GM19395 (cell line): ENCODE measurements at regions not wholly inside any gene's neighbourhood (a gene's known extent, or its start where the extent isn't known, plus 50 kb on each side); places are given as distances from the start of the nearest gene placed in this dataset.
"Not testable (repeated sequence)": the region's sequence is repeated elsewhere in the genome, so short reads cannot be mapped to it uniquely, and the experiment has no call there.

Experiments
- ATAC-seq: cut with Tn5 transposase; IDR thresholded peaks from one replicate; pipeline ENCODE4 v1.9.1; 2021; ENCODE audit warnings: mild to moderate bottlenecking, moderate library complexity; ENCODE audit not compliant: unreplicated experiment

DNA sequence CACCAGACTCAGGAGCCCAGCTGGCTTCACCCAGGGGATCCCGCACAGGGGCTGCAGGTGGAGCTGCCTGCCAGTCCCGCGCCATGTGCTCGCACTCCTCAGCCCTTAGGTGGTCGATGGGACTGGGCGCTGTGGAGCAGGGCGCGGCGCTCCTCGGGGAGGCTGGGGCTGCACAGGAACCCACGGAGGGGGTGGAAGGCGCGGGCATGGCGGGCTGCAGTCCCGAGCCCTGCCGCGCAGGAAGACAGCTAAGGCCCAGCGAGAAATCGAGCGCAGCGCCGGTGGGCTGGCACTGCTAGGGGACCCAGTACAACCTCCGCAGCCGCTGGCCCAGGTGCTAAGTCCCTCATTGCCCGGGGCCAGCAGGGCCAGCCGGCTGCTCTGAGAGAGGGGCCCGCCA, 202.9 kb downstream of the SPANXN4 start:
- not testable (repeated sequence) for ATAC-seq

DNA sequence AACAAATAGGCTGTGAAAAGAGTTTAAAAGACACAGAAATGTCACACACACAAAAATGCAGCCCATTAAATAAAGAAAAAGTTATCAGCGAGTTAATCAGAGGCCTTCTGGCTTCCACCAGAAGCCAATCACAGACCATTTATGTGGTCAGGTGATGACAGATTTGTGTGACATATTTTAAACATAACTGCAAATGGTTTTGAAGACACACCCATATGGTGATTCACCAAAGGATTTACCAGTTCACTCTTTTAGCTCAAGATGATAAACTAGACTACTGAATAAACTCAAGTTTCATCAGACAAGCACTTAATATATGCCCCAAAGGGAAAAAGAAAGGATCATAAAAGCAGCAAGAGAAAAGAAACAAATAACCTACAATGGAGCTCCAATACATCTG, 181.2 kb downstream of the SPANXN4 start:
- no peak for ATAC-seq

DNA sequence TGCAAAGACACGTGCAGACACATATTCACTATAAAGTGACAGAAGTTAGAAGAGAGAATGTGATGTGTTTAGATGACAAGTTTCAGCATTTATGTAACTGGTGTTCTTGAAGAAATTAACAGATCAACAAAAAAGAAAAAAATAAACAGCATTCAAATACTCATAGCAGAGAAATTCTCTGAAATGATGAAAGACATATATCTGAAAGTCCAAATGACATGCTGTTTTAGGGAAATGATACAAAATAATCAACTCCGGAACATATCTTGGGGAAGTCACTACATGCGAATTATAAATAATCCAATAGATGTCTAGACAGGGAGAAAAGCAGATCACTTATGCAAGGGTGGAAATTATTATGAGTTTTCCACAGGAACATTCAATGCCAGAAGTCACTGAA, 146.0 kb downstream of the SPANXN4 start:
- ATAC-seq, result no peak

DNA sequence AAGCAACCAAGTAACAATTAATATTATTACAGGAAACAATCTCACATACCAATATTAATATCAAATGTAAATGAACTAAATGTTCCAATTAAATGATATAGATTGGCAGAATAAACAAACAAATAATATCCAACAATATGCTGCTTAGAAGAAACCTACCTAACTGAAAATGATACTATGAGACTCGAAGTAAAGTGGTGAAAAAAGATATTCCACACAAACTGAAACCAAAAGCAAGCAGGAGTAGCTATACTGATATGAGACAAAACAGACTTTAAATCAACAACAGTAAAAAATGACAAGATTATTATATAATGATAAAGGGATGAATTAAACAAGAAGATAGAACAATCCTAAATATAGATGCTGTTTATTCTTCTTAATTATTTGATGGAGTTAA, 140.1 kb downstream of the SPANXN4 start:
- ATAC-seq, result peak; percentile 57

DNA sequence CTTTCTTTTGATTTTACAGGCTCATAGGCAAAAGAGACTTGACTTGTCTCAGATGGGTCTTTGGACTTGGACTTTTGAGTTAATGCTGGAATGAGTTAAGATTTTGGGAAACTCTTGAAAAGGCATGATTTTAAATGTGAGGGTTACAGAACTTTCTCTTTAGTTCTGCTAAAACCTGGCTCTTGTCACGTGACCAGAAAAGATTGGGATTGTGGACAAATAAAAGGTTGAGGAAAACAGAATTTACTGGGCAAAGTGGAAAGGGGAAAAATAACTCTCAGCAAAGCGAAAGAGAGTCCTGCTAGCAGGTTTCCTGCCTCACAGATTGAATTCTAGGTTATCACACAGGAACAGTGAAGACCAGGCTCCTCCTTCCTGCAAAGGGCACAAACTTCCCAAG, 114.0 kb downstream of the SPANXN4 start:
- no peak for ATAC-seq

DNA sequence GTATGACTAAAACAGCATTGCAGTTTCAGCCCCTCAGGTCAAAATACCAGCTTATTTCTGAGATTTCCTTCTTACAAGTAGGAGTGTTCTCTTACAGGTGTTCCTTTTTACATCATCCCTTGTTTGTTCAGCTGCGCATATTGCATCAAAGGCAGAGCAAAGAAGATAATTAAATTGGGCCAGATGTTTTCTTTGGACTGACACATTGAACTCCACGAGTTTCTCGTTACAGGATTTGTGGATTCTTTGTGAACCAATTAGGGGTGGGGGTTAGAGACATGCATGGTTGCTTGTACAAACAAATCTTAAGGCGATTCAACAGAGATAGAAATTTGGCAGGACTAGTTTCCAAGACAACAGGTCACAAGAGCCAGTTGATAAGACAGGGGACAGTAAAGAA, 95.7 kb downstream of the SPANXN4 start:
- ATAC-seq, result no peak

DNA sequence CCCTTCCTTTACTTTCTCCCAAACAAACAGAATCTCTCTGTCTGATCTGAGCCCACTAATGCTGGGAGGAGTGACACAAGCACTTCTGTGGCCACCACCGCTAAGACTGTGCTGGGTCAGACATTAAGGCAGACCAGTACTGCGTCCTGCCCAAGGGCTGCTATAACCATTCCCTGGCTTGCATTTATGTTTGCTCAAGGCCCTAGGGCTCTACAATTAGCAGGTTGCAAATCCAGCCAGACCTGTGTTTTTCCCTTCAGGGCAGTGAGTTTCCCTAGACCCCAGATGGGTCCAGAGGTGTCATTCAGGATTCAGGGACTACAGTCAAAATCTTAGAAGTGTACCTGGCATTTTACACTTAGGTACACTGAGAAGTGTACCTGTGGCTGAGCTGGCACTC, 89.7 kb downstream of the SPANXN4 start:
- no peak for ATAC-seq

DNA sequence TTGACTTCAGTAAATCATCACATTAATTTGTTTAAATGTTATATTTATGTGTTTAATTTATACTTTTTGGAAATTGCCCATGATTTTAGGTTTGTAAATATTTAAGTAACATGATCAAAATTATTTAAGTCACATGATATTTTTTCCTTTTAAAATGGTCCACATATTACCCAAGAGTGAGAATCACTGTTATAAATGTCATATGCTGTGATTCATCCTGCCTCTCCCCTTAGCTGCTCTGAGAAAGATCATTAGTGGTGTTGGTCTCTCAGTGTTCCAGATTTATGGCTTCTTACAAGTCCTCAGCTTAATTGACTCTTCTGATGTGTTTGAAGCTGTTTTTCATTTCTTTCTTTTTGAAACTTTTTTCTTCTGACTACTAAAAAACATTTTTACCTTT, 70.1 kb downstream of the SPANXN4 start:
- ATAC-seq, result no peak

DNA sequence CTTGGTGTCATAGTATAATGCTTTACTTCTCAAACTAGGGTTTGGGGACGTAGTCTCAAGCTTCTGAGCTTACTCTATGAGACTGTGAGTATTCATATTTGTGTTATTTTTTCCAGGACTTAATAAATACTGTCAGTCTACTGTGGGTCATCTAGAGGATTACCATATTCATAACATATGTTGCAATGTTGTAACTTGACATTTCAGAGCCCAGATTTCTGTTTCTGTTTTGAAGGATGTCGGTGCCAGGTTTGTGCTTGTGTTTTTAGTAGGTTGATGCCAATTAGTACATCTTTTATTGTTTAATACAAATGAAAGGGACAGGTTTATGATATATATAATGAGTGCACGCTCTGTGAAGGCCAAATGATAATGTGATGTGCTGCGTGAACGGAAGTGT, 69.6 kb downstream of the SPANXN4 start:
- ATAC-seq, result no peak

DNA sequence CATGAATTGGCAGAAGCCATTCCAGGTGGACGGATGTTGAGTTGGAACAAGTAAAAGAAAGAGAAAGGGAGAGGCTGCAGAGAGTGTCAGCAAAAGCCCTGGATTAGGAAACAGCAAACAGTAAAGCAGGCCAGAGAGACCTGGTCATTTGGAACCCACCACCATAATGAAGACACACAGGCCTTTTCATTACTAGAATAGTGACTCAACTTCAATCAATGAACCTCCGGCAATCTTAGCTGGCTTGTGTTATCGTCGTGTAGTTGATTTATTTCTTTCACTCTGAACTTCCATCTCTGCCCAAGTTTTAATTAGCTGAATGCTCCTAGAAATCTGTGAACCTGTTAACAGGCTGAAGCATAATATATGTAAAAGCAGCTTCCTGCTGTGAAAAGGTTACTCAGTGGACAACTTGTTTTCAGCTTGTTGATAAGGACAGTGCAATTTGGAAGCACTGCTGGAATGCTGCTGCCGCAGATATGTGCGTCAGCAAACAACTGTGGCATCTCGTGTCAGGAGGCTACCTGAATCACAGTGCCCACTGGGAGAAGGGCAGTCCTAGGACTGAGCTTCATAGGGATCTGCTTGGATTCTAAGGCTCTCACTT, 68.8 kb downstream of the SPANXN4 start:
- no peak for ATAC-seq
